Gastrocnemius medialis (tissue), 4 donors: ENCODE measurements at regions not wholly inside any gene's neighbourhood (a gene's known extent, or its start where the extent isn't known, plus 50 kb on each side); places are given as distances from the start of the nearest gene placed in this dataset.

Experiments
- POLR2A ChIP-seq, 2 donors: fragments of 450-650 bp; IDR thresholded peaks; one replicate each; pipeline ENCODE4 v1.6.1; 2017; ENCODE audit warnings: antibody characterized with exemption in 2 of 2, mild to moderate bottlenecking in 2 of 2, moderate library complexity in 2 of 2
- TF ChIP-seq, protein P1 (sequence below), 5 experiments: fragments of 450-650 bp in 3 of 5; fragments of 200-600 bp in 2 of 5; sonication (generic) in 2 of 5; IDR thresholded peaks in 4 of 5; conservative IDR thresholded peaks in 1 of 5; 1 replicate in 4 of 5; 2 replicates in 1 of 5; pipeline ENCODE4 v1.5.1; 2016 to 2019; ENCODE audit warnings: antibody characterized with exemption in 5 of 5, mild to moderate bottlenecking in 3 of 5, moderate library complexity in 3 of 5

DNA sequence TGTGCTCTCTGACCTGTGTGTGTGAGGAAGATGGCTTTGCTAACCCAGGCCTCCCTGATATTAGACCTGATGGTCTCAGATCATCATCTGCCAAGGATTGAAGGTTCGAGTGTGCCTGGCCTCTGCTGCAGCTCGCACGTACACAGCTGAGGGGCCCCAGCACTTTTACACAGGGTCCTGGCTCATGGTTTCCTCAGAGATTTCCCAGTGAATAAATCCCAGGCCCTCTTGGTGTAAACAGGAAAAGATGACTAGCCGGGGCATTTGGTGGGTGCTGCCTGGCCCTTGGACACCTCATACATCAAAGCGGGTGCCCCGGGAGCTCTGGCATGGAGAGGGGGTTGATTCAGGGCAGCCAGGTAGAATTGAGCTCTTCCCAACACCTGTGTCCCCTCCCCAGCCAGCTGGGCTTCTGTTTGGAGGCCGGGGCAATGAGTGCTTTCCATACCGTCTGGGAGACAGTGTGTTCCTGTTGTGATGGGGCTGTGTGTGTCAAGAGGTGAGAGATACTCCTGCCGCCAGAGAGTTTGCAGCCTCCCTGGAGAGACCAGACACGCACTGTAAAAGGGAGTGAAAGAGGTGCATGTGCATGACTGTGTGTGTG is 72.5 kb upstream of the TLE3 start:
- TF ChIP-seq, protein P1, sequence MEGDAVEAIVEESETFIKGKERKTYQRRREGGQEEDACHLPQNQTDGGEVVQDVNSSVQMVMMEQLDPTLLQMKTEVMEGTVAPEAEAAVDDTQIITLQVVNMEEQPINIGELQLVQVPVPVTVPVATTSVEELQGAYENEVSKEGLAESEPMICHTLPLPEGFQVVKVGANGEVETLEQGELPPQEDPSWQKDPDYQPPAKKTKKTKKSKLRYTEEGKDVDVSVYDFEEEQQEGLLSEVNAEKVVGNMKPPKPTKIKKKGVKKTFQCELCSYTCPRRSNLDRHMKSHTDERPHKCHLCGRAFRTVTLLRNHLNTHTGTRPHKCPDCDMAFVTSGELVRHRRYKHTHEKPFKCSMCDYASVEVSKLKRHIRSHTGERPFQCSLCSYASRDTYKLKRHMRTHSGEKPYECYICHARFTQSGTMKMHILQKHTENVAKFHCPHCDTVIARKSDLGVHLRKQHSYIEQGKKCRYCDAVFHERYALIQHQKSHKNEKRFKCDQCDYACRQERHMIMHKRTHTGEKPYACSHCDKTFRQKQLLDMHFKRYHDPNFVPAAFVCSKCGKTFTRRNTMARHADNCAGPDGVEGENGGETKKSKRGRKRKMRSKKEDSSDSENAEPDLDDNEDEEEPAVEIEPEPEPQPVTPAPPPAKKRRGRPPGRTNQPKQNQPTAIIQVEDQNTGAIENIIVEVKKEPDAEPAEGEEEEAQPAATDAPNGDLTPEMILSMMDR (IDR thresholded peaks at IDR 0.05 in 4 of 5, conservative IDR thresholded peaks at IDR 0.05 in 1 of 5) = no peak
- no peak for TF ChIP-seq POLR2A (IDR thresholded peaks at IDR 0.05)
